Limb (tissue), 2 donors: ENCODE measurements at regions not wholly inside any gene's neighbourhood (a gene's known extent, or its start where the extent isn't known, plus 50 kb on each side); places are given as distances from the start of the nearest gene placed in this dataset.
"Not testable (repeated sequence)": the region's sequence is repeated elsewhere in the genome, so short reads cannot be mapped to it uniquely, and the experiment has no call there.

ENCODE experiments used
- DNase-seq, 2 donors: peaks; one replicate each; pipeline ENCODE4 v3.0.0-alpha.2; 2016; ENCODE audit errors: extremely low spot score in 2 of 2

DNA sequence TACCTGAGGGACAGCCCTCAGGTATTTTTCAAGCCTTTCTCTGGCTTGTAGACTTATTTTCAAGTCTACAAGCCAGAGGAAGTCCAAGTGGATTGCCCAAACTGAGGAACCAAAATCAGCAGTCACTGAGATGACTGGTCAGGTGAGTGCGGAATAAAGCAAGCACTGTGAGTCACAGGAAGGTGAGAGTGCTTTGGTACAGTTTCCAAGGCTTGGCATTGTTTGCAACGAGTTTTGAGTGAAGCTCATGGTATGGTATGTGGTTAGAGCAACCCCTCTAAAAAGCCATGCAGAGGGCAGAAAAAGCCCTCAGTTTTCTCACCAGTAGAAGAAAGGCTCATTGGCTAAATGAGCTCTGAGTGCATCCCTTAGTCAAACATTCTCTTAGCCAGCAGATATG is 112.8 kb upstream of the EOLA2 start:
- DNase-seq = no peak

DNA sequence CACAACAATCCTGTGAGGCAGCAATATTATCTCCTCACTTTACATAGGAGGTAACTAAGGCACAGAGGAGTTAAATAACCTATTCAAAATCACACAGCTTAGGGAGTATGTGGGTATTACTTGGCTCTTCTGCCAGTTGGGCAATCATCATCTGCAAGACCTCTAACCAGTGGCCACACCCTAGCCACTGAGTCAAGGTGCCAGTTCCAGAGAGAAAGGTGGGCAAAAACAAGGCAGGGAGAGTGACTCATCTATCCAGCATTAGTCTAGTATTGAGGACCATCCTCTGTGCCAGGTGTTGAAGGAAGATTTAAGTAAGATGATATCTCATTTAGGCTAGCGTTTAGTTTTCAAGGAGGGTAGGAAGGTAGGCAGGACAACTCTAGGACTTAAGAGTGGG is 113.9 kb upstream of the EOLA2 start:
- no peak for DNase-seq

DNA sequence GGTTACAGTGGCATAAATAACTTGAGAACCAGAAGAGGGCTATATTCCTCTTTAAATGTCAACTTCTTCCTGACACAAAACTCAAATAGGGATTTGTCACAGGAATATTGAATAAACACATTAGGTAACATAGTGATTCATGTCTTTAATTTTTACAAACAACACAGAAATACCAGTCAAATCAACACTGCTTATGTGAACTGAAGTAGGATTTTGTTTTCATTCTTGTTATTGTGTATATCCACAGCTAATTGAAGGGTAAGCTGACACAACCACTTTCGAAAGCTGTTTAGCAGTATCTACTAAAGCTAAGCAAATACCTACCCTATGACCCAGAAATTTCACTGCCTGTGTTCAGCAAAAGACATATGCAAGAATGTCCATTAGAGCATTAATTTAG is 120.4 kb upstream of the EOLA2 start:
- no peak for DNase-seq

DNA sequence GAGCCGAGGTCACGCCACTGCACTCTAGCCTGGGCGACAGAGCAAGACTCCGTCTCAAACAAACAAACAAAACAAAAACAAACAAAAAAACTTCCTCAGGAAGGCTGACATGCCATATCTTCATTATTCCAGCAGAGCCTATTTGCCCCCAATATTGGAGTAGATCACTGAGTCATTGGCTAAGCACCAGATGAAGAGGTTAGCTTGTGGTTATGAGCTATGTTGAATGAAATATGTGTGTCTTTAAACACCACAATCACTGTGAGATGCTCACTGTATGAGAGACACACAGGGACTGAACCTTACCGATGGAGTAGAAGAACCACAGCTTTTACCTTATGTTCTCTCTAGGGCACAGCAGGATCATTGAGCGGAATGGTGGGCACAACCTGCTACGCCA is 122.1 kb upstream of the EOLA2 start:
- DNase-seq = no peak

DNA sequence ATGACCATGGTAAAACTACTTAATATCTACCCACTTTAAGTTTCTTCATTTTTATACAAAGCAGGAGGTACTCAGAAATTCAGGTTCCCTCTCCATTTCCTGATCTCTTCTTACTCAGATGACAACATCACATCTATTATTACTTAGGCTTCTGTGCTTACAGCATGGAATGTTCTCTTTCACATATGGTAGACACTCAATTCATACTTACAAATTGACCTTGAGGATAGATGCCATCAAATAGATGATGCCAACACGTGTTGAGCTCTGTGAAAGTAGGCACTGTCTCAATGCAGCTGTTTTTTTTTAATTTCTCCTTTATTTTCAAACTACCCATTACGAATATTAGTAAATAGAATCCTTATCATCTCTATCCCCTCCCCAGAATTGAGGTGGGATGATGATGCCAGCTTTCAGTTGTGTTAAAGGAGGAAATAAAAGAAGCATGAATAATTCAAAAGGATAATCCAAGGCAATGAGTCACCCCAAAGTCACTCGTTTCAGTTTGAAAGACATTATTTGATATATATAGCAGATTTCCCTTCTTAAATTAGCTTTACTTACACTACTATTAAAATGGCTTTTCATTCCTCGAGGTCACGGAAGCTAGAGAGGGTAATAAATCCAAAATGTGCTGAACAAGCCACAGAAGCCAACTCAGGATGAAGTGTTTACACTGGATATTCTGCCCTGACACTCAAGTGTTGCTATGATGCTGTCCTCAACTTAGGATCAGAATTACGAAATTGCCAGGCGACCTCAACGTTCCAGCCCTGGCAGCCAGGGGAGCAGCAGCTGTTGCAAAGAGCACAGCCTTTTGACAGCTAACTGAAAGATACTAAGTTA is 124.2 kb upstream of the EOLA2 start:
- DNase-seq = no peak

DNA sequence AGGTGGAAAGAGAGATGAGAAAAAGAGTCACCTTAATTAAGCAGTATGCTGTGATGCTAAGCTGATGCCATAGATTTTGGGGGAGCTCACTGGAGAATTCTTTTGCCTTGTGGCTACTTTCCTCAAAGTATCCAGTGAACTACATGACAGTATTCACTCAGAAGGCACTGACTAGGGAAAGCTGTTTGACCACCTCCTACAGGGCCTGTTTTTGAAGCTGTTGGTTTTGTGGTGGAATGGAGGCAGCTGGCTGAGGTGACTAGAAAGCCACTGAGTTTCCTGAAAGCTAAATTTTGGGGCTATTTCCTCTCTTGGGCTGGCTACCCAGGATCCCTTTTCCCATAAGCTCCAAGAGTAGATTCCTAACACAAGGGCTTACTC is 124.8 kb upstream of the EOLA2 start:
- no peak for DNase-seq

DNA sequence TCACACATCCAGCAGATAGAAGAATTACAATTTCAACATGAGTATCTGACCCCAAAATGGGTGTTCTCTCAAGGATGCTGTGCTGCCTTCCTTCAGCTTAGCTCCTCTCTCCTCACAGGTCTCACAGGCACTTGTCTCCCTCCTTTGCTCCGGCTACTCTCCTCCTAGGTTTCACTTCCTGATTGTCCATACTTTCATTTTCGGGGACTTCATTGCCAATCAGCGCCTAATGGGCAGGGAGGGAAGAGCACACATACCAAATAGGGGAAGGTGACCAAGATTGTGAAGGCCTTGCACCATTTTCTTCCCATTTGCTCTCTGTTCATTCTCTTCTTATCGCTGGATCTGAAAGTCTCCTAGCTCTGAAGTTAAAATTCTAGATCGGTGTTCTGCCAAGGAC is 125.4 kb upstream of the EOLA2 start:
- DNase-seq = no peak

DNA sequence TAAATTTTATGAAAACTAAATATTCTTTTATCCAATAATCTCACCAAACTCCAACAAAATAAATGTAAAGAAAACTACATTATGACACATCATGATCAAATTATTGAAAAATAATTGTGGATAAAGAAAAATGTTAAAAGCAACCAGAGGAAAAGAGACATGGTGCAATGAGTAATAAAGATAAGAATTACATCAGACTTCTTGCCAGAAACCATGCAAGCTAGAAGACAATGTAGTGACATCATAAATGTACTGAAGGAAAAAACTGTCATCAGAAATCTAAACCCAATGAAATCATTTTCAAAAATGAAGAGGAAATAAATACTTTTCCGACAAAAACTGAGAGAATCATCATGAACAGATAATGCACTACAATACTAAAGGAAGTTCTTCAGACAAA is 135.9 kb upstream of the EOLA2 start:
- no peak for DNase-seq

DNA sequence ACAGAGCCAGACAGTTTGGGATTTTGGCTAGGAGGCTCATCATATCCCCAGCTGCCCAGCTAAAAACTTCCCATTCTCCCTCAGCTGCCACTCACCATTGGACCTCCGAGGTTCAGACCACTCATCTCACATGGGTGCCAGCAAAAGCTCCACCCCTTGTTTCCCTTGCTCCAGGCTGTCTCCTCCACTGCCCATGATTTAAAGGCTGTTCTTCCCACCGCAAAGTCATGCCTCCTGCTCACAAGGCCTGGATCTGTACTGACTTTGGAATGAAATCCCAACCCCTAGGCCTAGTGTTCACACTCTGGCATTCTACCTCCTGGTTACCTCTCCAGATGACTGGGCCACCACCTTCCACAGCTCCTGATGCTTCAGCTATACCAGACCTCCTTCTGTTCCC is 142.2 kb upstream of the EOLA2 start:
- DNase-seq = no peak

DNA sequence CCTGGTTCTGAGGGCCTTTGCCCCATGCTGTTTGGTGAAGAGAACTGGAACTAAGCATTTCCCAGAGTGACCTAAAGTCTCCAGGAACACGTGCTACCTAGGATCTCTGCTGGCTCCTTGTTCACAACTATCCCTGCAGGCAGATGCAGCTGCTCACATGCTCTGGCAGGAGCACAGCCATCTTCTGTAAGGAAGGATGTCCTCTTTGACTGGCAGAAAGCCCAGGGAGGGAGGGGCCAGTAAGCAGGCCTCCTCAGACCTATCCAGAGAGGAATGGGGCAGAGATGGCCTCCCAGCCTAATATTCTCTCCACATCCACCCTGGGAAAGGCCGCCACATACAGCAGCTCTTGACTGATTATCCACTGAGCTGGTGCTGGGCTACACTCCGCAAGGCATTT is 142.8 kb upstream of the EOLA2 start:
- no peak for DNase-seq

DNA sequence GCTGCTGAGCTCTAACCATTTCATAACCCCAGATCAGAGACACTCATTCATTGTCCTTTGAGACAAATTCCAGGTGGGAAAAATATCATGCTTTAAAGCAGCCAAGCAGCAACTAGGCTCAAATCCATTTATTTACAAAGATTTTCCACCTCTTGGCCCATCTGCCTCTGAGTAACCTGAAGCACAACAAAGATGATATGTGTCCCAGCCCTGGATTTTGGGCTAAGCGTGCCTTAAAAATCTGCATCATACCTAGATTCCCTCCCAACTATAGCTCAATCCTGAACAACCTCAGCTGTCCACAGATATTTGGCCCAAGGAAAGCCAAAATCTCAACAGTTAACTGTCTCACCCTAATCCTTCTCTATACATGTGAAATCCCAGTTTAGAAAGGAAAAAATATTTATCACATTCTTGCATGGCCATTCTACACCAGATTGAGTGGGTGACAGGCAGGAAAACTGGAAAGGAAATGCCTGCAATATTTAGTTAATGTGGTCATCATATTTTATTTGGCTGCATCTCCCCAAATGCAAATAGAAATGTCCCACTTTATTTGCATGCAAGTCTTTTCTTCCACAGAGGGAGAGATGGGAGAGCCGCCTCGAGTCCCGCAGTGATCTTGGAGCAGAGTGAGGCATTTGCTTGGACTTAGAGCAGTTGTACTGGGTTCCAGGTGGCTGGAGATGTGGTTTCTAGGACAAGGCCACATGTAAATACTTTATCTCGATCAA is 146.4 kb upstream of the EOLA2 start:
- DNase-seq = no peak

DNA sequence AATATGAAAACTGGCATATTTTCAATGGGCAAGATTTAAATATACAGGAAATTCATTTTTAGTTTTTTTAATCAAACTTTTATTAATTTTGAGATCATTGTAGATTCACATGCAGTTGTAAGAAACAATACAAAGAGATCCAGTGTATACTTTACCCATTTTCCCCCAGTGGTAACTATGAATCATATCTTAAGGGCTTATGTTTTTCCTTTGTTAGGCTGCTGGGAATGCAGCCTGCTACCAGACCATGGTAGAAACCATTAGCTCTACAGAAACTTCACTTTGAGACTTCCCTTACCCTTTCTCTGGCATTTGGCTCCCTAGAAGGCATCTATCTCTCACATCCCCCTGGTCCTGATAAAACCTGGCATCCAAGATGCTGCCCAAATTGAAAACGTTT is 147.6 kb upstream of the EOLA2 start:
- no peak for DNase-seq

DNA sequence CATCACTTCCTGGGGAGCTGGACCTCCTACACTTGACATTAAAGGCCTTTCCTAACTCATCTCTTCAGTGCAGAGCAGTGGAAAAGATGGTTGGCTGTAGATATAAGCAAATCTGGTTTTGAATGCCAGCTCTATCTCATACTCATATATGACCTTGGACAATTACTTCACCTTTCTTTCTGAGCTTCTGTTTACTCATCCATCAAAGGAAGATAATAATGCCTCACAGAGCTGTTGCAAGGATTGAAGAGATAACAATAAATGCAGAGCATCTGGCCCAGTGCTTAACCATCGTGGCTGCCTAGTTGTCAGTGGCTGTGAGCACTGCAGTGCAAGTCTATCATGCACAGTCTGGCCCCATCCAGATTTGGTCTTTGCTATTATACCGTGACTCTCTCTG is 148.1 kb upstream of the EOLA2 start:
- no peak for DNase-seq

DNA sequence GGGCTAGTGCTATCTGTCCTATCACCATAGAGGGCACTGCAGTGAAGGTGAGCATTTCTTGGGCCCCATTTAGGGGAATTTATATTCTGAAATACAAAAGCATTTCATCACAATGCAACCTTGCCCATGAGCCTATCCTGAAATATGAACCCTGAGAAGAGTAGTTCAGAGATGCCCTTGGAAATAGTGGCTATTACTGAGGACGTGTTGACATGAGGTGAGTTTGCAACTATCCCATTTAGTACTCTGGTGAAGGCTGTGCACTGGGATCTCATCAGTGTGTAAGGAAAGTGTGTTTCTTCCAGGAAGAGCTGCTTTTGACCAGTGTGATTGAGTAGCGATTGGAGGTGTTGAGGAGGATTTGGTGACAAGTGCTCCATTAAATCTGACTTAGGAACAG is 149.3 kb upstream of the EOLA2 start:
- DNase-seq = no peak

DNA sequence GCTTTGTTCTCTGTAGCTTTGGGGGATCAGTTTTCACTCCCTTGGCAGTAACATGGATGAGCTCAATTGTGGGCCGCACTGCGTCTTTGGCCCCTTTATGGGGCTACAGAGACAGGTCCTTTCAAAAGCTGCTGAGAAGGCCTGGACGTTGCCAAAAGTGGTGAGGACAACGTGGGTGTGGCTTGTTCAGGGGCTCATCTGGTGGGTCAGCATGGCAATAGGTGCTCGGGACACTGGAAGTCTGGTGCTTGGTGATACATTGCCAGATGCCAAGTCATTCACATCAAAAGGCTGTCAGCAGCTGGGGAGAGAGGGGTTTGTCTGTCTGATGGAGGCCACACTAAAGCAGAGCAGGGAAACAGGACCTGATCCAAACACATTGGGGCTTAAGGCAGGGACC is 149.8 kb upstream of the EOLA2 start:
- DNase-seq = no peak

DNA sequence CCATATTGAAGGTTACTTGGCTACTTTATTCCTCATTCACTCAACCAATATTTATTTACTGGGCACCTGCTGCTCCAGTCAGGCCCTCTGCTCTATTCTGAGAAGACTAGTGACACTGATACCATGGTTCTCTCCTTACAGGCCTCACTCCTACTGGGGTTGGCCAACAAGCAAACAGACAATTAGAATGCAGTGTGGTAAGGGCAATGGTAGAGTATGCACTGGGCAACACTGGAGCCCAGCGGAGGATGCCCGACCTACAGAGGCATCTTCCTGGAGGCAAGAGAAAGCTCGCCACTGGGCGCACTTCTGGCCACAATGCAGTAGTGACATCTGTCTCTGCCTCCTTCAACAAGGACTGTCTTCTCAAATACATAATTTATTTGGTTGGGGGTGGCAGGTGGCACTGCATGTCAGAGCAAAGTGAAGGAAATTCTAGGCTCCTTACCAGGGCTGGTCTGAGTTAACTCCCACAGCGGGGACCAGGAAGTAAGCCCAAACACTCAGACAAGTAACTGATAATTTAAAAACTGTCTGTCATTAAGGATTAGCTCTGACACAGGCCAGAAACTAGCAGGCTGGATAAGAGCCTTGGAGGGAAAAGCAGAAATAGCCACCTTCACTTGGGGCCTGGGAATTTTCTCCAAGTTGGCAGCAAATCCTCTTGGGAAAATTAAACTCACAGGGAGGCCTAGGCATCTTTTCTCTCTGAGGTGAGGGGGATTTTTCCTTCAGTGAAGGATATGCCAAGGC is 150.7 kb upstream of the EOLA2 start:
- DNase-seq = no peak

DNA sequence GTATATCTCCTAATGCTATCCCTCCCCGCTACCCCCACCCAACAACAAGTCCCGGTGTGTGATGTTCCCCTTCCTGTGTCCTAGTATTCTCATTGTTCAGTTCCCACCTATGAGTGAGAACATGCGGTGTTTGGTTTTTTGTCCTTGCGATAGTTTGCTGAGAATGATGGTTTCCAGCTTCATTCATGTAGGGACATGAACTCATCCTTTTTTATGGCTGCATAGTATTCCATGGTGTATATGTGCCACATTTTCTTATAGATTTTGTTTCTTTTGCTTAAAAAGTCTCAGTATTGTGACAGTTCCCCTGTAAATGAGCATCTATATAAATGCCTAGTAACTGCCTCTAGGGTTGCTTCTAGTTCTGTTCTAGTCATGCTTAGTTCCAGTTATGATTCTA is 153.0 kb upstream of the EOLA2 start:
- DNase-seq = not testable (repeated sequence)

DNA sequence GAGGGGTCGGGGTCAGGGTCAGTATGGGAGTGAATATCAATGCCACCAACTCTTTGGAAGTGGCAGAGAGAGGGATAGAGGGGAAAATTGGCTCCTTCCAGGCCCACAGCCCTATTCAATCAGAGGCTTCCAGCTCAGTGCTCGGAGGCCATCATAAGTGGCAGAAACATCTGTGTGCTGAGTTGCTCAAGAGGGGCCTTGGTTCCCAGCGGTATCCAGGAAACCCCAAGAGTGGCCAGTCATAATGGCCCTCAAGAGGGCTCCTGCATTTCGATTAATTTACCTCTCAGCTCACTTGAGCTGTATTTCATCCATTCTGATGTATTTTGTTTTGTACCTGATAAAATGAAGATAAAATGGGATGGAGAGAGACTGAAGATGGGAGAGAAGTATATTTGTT is 154.3 kb upstream of the EOLA2 start:
- no peak for DNase-seq

DNA sequence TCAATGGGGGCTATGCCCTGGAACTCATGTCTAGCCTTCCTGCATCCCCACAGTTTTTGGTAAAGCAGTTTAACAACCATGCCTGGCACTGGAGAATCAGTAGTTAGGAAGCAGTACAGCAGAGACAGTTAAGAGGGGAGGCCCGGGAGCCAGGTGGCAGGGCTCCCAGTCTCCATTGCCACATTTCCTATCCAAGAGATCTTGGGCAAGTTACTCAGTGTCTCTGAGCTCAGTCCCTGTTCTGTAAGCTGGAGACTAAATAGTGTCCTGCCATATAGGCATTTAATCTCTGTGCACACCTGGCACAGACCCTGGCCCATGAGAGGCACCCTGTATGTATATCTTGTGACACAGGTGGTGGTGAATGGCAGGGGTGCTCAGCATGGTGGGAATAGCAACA is 156.1 kb upstream of the EOLA2 start:
- DNase-seq = no peak

DNA sequence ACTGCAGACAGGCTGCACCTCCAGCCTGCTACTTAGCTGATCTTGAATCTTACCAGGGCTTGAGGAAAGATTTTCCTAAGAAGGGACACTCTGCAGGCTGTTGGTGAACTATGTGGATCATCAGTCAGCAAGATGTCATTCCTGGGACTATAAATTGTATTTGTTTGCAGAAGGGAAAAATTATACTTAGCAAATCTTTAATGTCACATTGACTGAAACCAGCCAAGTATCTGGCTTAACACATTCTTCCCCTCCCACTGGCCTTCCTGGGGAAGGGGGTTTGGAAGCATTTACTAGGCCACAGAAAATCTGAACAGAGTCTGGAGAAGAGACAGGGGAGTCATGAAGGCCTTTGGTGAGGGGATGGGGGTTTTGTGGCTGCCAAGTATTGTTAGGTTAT is 156.7 kb upstream of the EOLA2 start:
- DNase-seq = no peak

DNA sequence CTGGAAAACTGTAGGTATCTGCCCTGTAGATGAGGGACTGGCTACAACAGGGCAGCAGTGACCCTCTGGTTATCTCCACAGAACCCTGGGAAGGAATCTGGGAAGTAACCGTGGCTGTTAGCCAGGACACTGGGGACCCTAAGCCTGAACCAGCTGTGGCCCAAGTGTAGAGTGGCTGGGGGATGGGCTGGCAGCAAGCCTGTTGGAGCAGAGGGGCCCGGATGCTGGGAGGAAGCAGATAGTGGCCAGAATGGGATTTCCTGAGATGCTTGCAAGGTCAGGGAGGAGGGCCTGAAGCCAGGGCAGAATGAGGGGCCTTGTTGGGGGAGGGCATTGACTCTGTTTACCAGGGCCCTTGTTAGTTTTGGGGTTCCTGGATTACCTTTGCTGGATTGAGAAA is 161.0 kb upstream of the EOLA2 start:
- no peak for DNase-seq

DNA sequence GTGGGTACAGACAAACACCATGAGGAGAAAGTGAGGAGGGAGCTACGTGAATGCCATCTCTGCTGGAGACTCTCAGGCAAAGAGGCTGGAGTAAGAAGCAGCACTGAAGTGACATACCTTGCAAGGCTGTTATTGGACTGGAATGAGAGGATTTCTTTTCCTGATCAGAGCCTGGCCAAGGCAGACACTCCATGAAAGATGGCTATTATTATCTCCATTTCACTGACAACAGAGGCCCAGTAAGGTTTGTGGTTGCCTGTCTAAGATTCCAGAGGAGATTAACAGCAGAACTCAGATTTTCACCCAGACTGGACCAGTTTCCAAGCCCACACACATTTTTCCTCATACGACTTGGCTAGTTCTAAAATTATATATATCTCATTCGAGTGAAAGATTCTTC is 162.0 kb upstream of the EOLA2 start:
- no peak for DNase-seq

DNA sequence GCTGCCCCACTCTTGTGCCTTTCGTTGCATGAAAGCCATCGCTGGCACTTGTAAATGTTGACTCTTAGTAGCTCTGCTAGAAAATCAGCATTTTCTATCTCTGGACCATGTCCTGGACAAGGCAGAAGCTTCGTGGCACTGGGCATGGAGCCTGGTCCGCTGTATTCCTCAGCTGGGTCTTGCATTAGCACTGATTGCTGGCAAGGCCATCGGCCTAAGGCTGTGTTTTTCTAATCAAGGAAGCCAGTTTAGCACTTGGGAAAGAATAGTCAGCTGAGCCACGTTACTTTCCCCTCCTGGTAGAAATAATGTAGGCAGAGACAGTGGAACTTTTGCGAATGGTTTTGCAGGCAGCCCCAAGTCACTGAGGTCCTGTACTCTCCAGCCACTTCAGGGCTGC is 180.2 kb upstream of the EOLA2 start:
- DNase-seq = no peak
